IMR-90 (cell line): ENCODE measurements at regions not wholly inside any gene's neighbourhood (a gene's known extent, or its start where the extent isn't known, plus 50 kb on each side); places are given as distances from the start of the nearest gene placed in this dataset.

Experiments used
- MAFK ChIP-seq: IDR thresholded peaks from 2 replicates; pipeline ENCODE4 v1.6.1; 2012; ENCODE audit warnings: low read depth, low read length, improper control_type of control experiment
- POLR2A ChIP-seq: IDR thresholded peaks from 2 replicates; pipeline ENCODE4 v1.6.1; 2012; ENCODE audit warnings: mild to moderate bottlenecking, low read depth, low read length
- RCOR1 ChIP-seq: IDR thresholded peaks from 2 replicates; pipeline ENCODE4 v1.6.1; 2012; ENCODE audit warnings: mild to moderate bottlenecking, low read length, improper control_type of control experiment; ENCODE audit not compliant: insufficient replicate concordance
- RFX5 ChIP-seq: IDR thresholded peaks from 2 replicates; pipeline ENCODE4 v1.8.0; 2012; ENCODE audit warnings: low read depth, mild to moderate bottlenecking, low read length, moderate library complexity
- TF ChIP-seq, protein P1 (sequence below): conservative IDR thresholded peaks from 2 replicates; pipeline ENCODE4 v1.5.1; 2012; ENCODE audit warnings: mild to moderate bottlenecking, low read depth, low read length, improper control_type of control experiment

DNA sequence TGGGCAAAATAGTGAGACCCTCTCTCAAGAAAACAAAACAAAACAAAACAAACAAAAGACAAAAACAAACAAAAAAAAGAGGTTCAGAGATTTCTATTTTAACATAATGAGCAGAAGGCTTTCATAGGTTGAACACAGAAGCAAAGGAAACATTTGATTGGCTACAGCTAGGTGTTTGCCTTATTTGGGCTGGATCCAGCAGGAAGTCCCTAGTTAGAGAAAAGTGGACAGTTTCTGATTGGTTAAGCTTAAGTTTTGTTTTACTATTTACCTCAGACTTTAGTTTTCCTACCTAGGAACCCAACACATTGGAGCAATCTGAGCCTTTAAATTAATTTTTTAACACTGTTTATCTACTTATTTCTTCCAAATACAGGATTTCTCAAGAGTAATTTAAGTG, 566.5 kb upstream of the PCDH15 start:
- TF ChIP-seq, protein P1, sequence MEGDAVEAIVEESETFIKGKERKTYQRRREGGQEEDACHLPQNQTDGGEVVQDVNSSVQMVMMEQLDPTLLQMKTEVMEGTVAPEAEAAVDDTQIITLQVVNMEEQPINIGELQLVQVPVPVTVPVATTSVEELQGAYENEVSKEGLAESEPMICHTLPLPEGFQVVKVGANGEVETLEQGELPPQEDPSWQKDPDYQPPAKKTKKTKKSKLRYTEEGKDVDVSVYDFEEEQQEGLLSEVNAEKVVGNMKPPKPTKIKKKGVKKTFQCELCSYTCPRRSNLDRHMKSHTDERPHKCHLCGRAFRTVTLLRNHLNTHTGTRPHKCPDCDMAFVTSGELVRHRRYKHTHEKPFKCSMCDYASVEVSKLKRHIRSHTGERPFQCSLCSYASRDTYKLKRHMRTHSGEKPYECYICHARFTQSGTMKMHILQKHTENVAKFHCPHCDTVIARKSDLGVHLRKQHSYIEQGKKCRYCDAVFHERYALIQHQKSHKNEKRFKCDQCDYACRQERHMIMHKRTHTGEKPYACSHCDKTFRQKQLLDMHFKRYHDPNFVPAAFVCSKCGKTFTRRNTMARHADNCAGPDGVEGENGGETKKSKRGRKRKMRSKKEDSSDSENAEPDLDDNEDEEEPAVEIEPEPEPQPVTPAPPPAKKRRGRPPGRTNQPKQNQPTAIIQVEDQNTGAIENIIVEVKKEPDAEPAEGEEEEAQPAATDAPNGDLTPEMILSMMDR = no peak
- TF ChIP-seq RFX5 = no peak
- TF ChIP-seq MAFK = no peak
- no peak for TF ChIP-seq POLR2A
- no peak for TF ChIP-seq RCOR1
